Gastrocnemius medialis (tissue), 4 donors: ENCODE measurements at regions not wholly inside any gene's neighbourhood (a gene's known extent, or its start where the extent isn't known, plus 50 kb on each side); places are given as distances from the start of the nearest gene placed in this dataset.

Experiments used
- CTCF ChIP-seq, 5 experiments: fragments of 450-650 bp in 3 of 5; fragments of 200-600 bp in 2 of 5; sonication (generic) in 2 of 5; IDR thresholded peaks in 4 of 5; conservative IDR thresholded peaks in 1 of 5; 1 replicate in 4 of 5; 2 replicates in 1 of 5; pipeline ENCODE4 v1.5.1; 2016 to 2019; ENCODE audit warnings: antibody characterized with exemption in 5 of 5, mild to moderate bottlenecking in 3 of 5, moderate library complexity in 3 of 5
- POLR2A ChIP-seq, 2 donors: fragments of 450-650 bp; IDR thresholded peaks; one replicate each; pipeline ENCODE4 v1.6.1; 2017; ENCODE audit warnings: antibody characterized with exemption in 2 of 2, mild to moderate bottlenecking in 2 of 2, moderate library complexity in 2 of 2

- TF ChIP-seq POLR2A (IDR thresholded peaks at IDR 0.05) (no peak), CTCF (IDR thresholded peaks at IDR 0.05 in 4 of 5, conservative IDR thresholded peaks at IDR 0.05 in 1 of 5) (no peak)
Measured at GRCh38 chr9:115540091-115540490, 422.1 kb upstream of the TNC start.
